GM23338 (cell line): ENCODE measurements at regions not wholly inside any gene's neighbourhood (a gene's known extent, or its start where the extent isn't known, plus 50 kb on each side); places are given as distances from the start of the nearest gene placed in this dataset.

Experiments used
- ATAC-seq: fragments of 200-7000 bp; cut with Tn5 transposase; 3 replicates; pipeline ENCODE4 v1.9.1; 2020
- DNase-seq: peaks from one replicate; pipeline ENCODE4 v3.0.0-alpha.2; 2015; ENCODE audit warnings: low spot score
- H2AFZ ChIP-seq: fragments of 200-600 bp; sonication (generic); 2 replicates; pipeline ENCODE4 v1.8.0; 2016; ENCODE audit warnings: antibody characterized with exemption, mild to moderate bottlenecking, moderate library complexity
- H3F3A ChIP-seq: fragments of 200-600 bp; sonication (generic); replicated peaks from 2 replicates; pipeline ENCODE4 v1.8.0; 2017; ENCODE audit warnings: antibody characterized with exemption, mixed run types, low read depth
- H3K27ac ChIP-seq: fragments of 200-600 bp; sonication (generic); 2 replicates; pipeline ENCODE4 v1.6.1; 2016; ENCODE audit warnings: low read depth
- H3K27me3 ChIP-seq: fragments of 200-600 bp; sonication (generic); 2 replicates; pipeline ENCODE4 v1.8.0; 2016; ENCODE audit warnings: mild to moderate bottlenecking, mixed run types, moderate library complexity; ENCODE audit not compliant: insufficient read depth
- H3K36me3 ChIP-seq: fragments of 200-600 bp; sonication (generic); 2 replicates; pipeline ENCODE4 v1.8.0; 2016; ENCODE audit warnings: mild to moderate bottlenecking; ENCODE audit not compliant: insufficient read depth
- H3K4me1 ChIP-seq: fragments of 200-600 bp; sonication (generic); 2 replicates; pipeline ENCODE4 v1.8.0; 2016; ENCODE audit warnings: mild to moderate bottlenecking, moderate library complexity; ENCODE audit not compliant: insufficient read depth
- H3K4me2 ChIP-seq: fragments of 200-600 bp; sonication (generic); 2 replicates; pipeline ENCODE4 v1.7.1; 2017; ENCODE audit warnings: mixed run types
- H3K4me3 ChIP-seq: fragments of 200-600 bp; sonication (generic); 2 replicates; pipeline ENCODE4 v1.6.1; 2016; ENCODE audit warnings: mixed run types
- H3K79me2 ChIP-seq: fragments of 200-600 bp; sonication (generic); replicated peaks from 2 replicates; pipeline ENCODE4 v1.8.0; 2017; ENCODE audit warnings: mild to moderate bottlenecking; ENCODE audit not compliant: insufficient read depth
- H3K9me2 ChIP-seq: fragments of 200-600 bp; sonication (generic); 2 replicates; pipeline ENCODE4 v1.8.0; 2017; ENCODE audit not compliant: insufficient read depth
- H4K20me1 ChIP-seq: fragments of 200-600 bp; sonication (generic); replicated peaks from 2 replicates; pipeline ENCODE4 v1.8.0; 2017; ENCODE audit warnings: mild to moderate bottlenecking; ENCODE audit not compliant: insufficient read depth
- H3K27ac Mint-ChIP-seq: 2 replicates; pipeline ENCODE4 v1.8.0; 2020; ENCODE audit warnings: inconsistent platforms, mild to moderate bottlenecking, moderate library complexity, mixed read lengths
- H3K27me3 Mint-ChIP-seq: 3 replicates; pipeline ENCODE4 v1.8.0; 2022; ENCODE audit warnings: low read depth, mild to moderate bottlenecking, moderate library complexity, mixed read lengths, inconsistent platforms; ENCODE audit not compliant: insufficient read depth, poor library complexity
- H3K36me3 Mint-ChIP-seq: 3 replicates; pipeline ENCODE4 v1.8.0; 2021; ENCODE audit warnings: low read depth, mild to moderate bottlenecking, inconsistent platforms, moderate library complexity, mixed read lengths
- H3K4me1 Mint-ChIP-seq: 3 replicates; pipeline ENCODE4 v1.8.0; 2020; ENCODE audit warnings: mild to moderate bottlenecking, inconsistent platforms, mixed read lengths
- H3K4me3 Mint-ChIP-seq: 3 replicates; pipeline ENCODE4 v1.8.0; 2021; ENCODE audit warnings: moderate library complexity, mild to moderate bottlenecking, inconsistent platforms, mixed read lengths
- H3K9me3 Mint-ChIP-seq: 3 replicates; pipeline ENCODE4 v1.8.0; 2020; ENCODE audit warnings: moderate library complexity, mild to moderate bottlenecking, inconsistent platforms, mixed read lengths
- CREB1 ChIP-seq: fragments of 250-450 bp; sonication (Bioruptor Pico); IDR thresholded peaks from 2 replicates; pipeline ENCODE4 v1.5.0; 2020; ENCODE audit warnings: low read depth, mild to moderate bottlenecking, moderate library complexity
- EZH2 ChIP-seq: fragments of 200-600 bp; sonication (generic); IDR thresholded peaks from one replicate; pipeline ENCODE4 v1.8.0; 2017; ENCODE audit warnings: antibody characterized with exemption, mild to moderate bottlenecking, low read depth; ENCODE audit not compliant: unreplicated experiment
- EZH2phosphoT487 ChIP-seq: fragments of 200-600 bp; sonication (generic); IDR thresholded peaks from one replicate; pipeline ENCODE4 v1.8.1; 2018; ENCODE audit warnings: antibody characterized with exemption; ENCODE audit not compliant: unreplicated experiment
- JUNB ChIP-seq: IDR thresholded peaks from one replicate; pipeline ENCODE4 v1.6.1; 2016; ENCODE audit warnings: antibody characterized with exemption; ENCODE audit not compliant: unreplicated experiment
- NANOG ChIP-seq: IDR thresholded peaks from 2 replicates; pipeline ENCODE4 v1.6.1; 2016; ENCODE audit warnings: antibody characterized with exemption, borderline replicate concordance
- POLR2AphosphoS5 ChIP-seq: IDR thresholded peaks from 2 replicates; pipeline ENCODE4 v1.6.1; 2016; ENCODE audit warnings: antibody characterized with exemption, low read depth
- STAT1 ChIP-seq: IDR thresholded peaks from one replicate; pipeline ENCODE4 v1.6.1; 2016; ENCODE audit warnings: antibody characterized with exemption; ENCODE audit not compliant: unreplicated experiment
- ZNF114 ChIP-seq: fragments of 250-450 bp; sonication (Bioruptor Pico); IDR thresholded peaks from 2 replicates; pipeline ENCODE4 v1.5.0; 2020; ENCODE audit warnings: mild to moderate bottlenecking, moderate library complexity
- TF ChIP-seq, protein P1 (sequence below), 2 experiments: fragments of 200-600 bp in 1 of 2; sonication (generic) in 1 of 2; conservative IDR thresholded peaks; 2 replicates each; pipeline versions ENCODE4 v1.5.1 to v1.6.1; 2016 to 2017; ENCODE audit warnings: antibody characterized with exemption in 2 of 2, low read depth in 2 of 2, mild to moderate bottlenecking in 2 of 2, moderate library complexity in 1 of 2
- TF ChIP-seq, protein P2 (sequence below): IDR thresholded peaks from one replicate; pipeline ENCODE4 v1.6.1; 2018; ENCODE audit warnings: antibody characterized with exemption; ENCODE audit not compliant: unreplicated experiment

DNA sequence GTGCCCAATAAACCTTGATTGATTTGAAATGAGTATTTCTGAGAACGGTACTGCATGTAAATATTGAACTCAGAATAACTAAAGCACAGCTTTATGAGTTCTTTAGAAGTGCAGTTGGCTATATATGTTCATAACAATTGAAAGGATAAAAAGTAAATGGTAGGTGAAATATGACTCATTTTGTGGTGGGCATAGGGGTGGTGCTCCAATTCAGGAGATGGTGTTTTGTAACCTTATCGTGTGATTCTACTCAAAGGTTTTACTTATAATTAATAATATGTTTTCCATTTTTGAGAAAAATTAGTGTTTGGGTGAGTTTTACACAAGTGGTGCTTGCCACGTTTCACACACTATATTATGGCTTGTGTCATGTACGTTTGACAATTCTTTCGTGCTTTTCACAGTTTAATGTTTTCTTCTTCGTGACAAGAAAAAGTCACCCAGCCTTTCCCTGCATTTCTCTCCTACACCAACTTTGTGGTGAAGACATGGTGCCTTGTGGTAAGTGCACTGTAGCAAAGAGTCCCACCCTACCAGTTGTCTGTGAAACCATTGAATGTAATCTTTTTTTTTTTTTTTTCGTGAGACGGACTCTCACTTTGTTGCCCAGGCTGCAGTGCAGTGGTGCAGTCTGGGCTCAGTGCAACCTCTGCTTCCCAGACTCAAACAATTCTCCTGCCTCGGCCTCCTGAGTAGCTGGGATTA is 492.5 kb upstream of the SGCD start:
- ATAC-seq (no peak), DNase-seq (no peak)
- peaks cover 3% of the 10 kb centered on the region; the same call in 2 of the 3 replicates for H3K9me3 Mint-ChIP-seq
- TF ChIP-seq, protein P1, sequence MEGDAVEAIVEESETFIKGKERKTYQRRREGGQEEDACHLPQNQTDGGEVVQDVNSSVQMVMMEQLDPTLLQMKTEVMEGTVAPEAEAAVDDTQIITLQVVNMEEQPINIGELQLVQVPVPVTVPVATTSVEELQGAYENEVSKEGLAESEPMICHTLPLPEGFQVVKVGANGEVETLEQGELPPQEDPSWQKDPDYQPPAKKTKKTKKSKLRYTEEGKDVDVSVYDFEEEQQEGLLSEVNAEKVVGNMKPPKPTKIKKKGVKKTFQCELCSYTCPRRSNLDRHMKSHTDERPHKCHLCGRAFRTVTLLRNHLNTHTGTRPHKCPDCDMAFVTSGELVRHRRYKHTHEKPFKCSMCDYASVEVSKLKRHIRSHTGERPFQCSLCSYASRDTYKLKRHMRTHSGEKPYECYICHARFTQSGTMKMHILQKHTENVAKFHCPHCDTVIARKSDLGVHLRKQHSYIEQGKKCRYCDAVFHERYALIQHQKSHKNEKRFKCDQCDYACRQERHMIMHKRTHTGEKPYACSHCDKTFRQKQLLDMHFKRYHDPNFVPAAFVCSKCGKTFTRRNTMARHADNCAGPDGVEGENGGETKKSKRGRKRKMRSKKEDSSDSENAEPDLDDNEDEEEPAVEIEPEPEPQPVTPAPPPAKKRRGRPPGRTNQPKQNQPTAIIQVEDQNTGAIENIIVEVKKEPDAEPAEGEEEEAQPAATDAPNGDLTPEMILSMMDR (conservative IDR thresholded peaks at IDR 0.05; ENCODE audit: low read depth in 2 of 2): no peak
- no peak for TF ChIP-seq POLR2AphosphoS5
- no peak for TF ChIP-seq EZH2phosphoT487
- TF ChIP-seq, protein P2, sequence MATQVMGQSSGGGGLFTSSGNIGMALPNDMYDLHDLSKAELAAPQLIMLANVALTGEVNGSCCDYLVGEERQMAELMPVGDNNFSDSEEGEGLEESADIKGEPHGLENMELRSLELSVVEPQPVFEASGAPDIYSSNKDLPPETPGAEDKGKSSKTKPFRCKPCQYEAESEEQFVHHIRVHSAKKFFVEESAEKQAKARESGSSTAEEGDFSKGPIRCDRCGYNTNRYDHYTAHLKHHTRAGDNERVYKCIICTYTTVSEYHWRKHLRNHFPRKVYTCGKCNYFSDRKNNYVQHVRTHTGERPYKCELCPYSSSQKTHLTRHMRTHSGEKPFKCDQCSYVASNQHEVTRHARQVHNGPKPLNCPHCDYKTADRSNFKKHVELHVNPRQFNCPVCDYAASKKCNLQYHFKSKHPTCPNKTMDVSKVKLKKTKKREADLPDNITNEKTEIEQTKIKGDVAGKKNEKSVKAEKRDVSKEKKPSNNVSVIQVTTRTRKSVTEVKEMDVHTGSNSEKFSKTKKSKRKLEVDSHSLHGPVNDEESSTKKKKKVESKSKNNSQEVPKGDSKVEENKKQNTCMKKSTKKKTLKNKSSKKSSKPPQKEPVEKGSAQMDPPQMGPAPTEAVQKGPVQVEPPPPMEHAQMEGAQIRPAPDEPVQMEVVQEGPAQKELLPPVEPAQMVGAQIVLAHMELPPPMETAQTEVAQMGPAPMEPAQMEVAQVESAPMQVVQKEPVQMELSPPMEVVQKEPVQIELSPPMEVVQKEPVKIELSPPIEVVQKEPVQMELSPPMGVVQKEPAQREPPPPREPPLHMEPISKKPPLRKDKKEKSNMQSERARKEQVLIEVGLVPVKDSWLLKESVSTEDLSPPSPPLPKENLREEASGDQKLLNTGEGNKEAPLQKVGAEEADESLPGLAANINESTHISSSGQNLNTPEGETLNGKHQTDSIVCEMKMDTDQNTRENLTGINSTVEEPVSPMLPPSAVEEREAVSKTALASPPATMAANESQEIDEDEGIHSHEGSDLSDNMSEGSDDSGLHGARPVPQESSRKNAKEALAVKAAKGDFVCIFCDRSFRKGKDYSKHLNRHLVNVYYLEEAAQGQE: no peak
- no peak for TF ChIP-seq EZH2
- no peak for TF ChIP-seq JUNB
- TF ChIP-seq STAT1: no peak
- H3K4me3 Mint-ChIP-seq: no peak overlapping the region
- no peaks in the 10 kb centered on the region for H3K36me3 Mint-ChIP-seq
- H3K4me3 ChIP-seq: no peak overlapping the region
- no peaks in the 10 kb centered on the region for H3K4me1 ChIP-seq
- no peaks in the 10 kb centered on the region for H3K36me3 ChIP-seq
- no peaks in the 10 kb centered on the region for H3K9me2 ChIP-seq
- H3F3A ChIP-seq: no peaks in the 10 kb centered on the region
- no peaks in the 10 kb centered on the region for H3K27me3 ChIP-seq
- H4K20me1 ChIP-seq: no peaks in the 10 kb centered on the region
- H3K4me2 ChIP-seq: no peak overlapping the region
- H2AFZ ChIP-seq: no peak overlapping the region
- H3K4me1 Mint-ChIP-seq: peaks cover 5% of the 10 kb centered on the region; the same call in 1 of the 3 replicates
- H3K27ac ChIP-seq: no peak overlapping the region
- no peak overlapping the region for H3K27ac Mint-ChIP-seq
- H3K27me3 Mint-ChIP-seq: no peaks in the 10 kb centered on the region
- H3K79me2 ChIP-seq: no peaks in the 10 kb centered on the region

DNA sequence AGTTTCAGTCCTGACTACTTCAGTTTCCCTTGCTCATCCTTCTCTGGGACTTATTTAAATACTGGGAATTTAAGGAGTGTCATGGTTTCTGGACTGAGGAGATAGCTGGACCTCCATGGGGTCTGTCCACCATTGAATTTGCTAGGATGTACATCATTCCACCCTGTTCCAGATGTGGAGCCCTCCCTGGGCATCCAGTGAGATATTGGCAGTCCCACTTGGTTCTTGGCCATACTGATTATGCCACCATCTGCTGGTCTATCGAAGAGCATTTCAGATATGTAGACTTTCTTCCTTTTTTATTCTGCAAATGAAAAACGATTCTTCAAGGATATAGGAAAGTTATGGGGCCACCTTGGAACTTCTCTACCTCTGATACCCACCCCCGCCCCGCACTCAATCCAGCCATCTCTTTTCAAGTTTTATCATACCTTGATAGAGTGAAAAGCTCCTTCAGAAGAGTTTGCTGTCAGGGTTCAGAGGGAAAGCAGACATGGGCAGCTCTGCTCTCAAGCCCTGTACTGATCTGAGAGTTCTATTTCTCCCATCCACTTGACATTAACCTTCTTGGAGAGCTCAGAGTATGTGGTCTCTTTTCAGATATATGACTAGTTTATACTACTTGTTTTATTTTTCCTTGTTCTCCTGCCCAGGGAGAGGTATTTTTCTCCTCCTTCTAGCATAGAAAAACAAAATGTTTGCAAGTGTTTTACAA is 490.7 kb upstream of the SGCD start:
- no peak overlapping the region for H2AFZ ChIP-seq
- no peaks in the 10 kb centered on the region for H3K4me1 ChIP-seq
- no peak for ATAC-seq
- DNase-seq: no peak
- H3K27ac ChIP-seq: no peak overlapping the region
- no peak overlapping the region for H3K4me3 Mint-ChIP-seq
- H3K27ac Mint-ChIP-seq: no peak overlapping the region
- no peak overlapping the region for H3K4me2 ChIP-seq
- H3K36me3 ChIP-seq: no peaks in the 10 kb centered on the region
- H4K20me1 ChIP-seq: no peaks in the 10 kb centered on the region
- H3K9me3 Mint-ChIP-seq: peaks cover 3% of the 10 kb centered on the region; the same call in 2 of the 3 replicates
- H3K27me3 ChIP-seq: no peaks in the 10 kb centered on the region
- H3K79me2 ChIP-seq: no peaks in the 10 kb centered on the region
- H3K9me2 ChIP-seq: no peaks in the 10 kb centered on the region
- no peaks in the 10 kb centered on the region for H3K27me3 Mint-ChIP-seq
- no peak overlapping the region for H3K4me3 ChIP-seq
- peaks cover 5% of the 10 kb centered on the region; the same call in 1 of the 3 replicates for H3K4me1 Mint-ChIP-seq
- H3K36me3 Mint-ChIP-seq: no peaks in the 10 kb centered on the region
- H3F3A ChIP-seq: no peaks in the 10 kb centered on the region
- TF ChIP-seq JUNB (no peak), ZNF114 (no peak), STAT1 (no peak), CREB1 (CRISPR knock-in tag) (no peak), NANOG (no peak)
- TF ChIP-seq, protein P2: no peak
- TF ChIP-seq, protein P1 (conservative IDR thresholded peaks at IDR 0.05; ENCODE audit: low read depth in 2 of 2): no peak
